Chondrocyte (in vitro differentiated cells): ENCODE measurements at regions not wholly inside any gene's neighbourhood (a gene's known extent, or its start where the extent isn't known, plus 50 kb on each side); places are given as distances from the start of the nearest gene placed in this dataset.

ENCODE experiments used
- DNase-seq: peaks from one replicate; pipeline ENCODE4 v3.0.0; 2021; ENCODE audit warnings: mixed read lengths, low spot score
- H3K27ac Mint-ChIP-seq: one replicate; pipeline ENCODE4 v1.8.0; 2021; ENCODE audit warnings: mild to moderate bottlenecking, moderate library complexity, mixed read lengths; ENCODE audit not compliant: unreplicated experiment
- H3K27me3 Mint-ChIP-seq: 2 replicates; pipeline ENCODE4 v1.8.0; 2021; ENCODE audit warnings: low read depth, mixed read lengths
- H3K36me3 Mint-ChIP-seq: 2 replicates; pipeline ENCODE4 v1.8.0; 2021; ENCODE audit warnings: low read depth, mixed read lengths
- H3K4me1 Mint-ChIP-seq: 2 replicates; pipeline ENCODE4 v1.8.0; 2021; ENCODE audit warnings: low read depth, mild to moderate bottlenecking, mixed read lengths
- H3K4me3 Mint-ChIP-seq: one replicate; pipeline ENCODE4 v1.8.0; 2021; ENCODE audit warnings: mild to moderate bottlenecking, moderate library complexity, mixed read lengths; ENCODE audit not compliant: unreplicated experiment
- H3K9me3 Mint-ChIP-seq: 2 replicates; pipeline ENCODE4 v1.8.0; 2021; ENCODE audit warnings: low read depth, mixed read lengths
- TF ChIP-seq, protein P1 (sequence below): fragments of 200-600 bp; sonication (generic); IDR thresholded peaks from 2 replicates; pipeline ENCODE4 v1.5.0; 2021; ENCODE audit warnings: antibody characterized with exemption, mild to moderate bottlenecking, moderate library complexity

DNA sequence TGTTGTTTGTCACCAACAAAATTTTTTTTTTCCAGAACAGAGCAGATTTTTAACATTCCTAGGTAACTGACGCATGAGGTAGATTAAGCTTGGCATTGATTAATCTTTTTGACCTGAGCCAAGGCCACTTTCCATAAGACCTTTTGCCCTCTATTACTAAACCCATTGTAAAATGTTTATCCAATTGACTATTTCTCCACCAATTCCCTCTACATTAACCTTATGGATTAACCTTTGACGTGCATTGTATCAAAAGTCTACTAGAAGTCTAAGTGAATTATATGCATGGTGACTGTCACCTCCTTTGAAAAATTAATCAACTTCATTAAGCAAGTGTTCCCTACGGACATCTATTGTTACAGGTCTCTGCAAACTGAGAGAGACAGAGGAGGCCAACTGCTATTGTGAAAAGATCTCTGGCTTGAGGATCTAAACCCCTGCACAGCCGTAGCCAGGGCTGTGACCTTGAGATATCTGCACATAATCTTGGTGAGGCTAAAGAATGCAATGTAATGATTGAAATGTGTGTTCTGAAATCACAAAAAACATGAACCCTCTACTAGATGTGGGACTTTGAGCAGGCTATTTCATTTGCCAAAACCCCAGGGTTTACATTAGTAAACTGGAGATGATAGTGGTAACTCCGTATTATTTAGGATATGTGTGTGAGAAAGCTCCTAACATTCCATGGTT is 632.2 kb downstream of the TLR4 start:
- H3K4me3 Mint-ChIP-seq = no peak overlapping the region

GRCh38 chr9:118336943-118337330 is 632.7 kb downstream of the TLR4 start:
- peaks cover 3% of the 10 kb centered on the region for H3K4me1 Mint-ChIP-seq
- peaks cover 2% of the 10 kb centered on the region for H3K9me3 Mint-ChIP-seq
- DNase-seq = no peak
- H3K27me3 Mint-ChIP-seq = peaks cover 2% of the 10 kb centered on the region
- TF ChIP-seq, protein P1, sequence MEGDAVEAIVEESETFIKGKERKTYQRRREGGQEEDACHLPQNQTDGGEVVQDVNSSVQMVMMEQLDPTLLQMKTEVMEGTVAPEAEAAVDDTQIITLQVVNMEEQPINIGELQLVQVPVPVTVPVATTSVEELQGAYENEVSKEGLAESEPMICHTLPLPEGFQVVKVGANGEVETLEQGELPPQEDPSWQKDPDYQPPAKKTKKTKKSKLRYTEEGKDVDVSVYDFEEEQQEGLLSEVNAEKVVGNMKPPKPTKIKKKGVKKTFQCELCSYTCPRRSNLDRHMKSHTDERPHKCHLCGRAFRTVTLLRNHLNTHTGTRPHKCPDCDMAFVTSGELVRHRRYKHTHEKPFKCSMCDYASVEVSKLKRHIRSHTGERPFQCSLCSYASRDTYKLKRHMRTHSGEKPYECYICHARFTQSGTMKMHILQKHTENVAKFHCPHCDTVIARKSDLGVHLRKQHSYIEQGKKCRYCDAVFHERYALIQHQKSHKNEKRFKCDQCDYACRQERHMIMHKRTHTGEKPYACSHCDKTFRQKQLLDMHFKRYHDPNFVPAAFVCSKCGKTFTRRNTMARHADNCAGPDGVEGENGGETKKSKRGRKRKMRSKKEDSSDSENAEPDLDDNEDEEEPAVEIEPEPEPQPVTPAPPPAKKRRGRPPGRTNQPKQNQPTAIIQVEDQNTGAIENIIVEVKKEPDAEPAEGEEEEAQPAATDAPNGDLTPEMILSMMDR = no peak
- H3K4me3 Mint-ChIP-seq = no peak overlapping the region
- H3K36me3 Mint-ChIP-seq = no peaks in the 10 kb centered on the region
- H3K27ac Mint-ChIP-seq = no peak overlapping the region

More for the DNA sequence above, 632.2 kb downstream of the TLR4 start:
- Mint-ChIP-seq H3K4me1 (peaks cover 8% of the 10 kb centered on the region), H3K9me3 (peaks cover 2% of the 10 kb centered on the region), H3K27me3 (peaks cover 2% of the 10 kb centered on the region), H3K36me3 (no peaks in the 10 kb centered on the region), H3K27ac (no peak overlapping the region)
- DNase-seq = no peak
- TF ChIP-seq, protein P1 = no peak

DNA sequence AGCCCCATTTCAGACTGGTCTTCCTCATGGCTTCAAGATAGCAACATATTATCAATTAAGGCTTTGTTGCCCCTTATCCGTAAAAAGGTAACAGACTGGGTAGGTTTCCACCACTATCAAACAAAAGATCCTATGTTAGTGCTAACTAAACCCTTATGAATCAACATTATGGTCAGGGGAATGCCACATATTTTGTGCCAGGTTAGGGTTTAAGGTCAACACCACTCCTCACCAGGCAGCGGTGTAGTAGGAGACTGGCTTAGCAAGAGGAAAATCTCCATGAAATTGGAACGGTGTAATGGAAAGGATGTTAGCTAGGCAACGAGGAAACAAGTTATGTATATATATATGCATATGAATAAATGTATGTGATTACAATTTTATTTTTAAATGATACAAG is 655.8 kb downstream of the TLR4 start:
- H3K27ac Mint-ChIP-seq = no peak overlapping the region
- H3K4me3 Mint-ChIP-seq = no peak overlapping the region
- DNase-seq = no peak
- H3K4me1 Mint-ChIP-seq = peaks cover 8% of the 10 kb centered on the region
- no peaks in the 10 kb centered on the region for H3K9me3 Mint-ChIP-seq
- H3K27me3 Mint-ChIP-seq = peaks cover 4% of the 10 kb centered on the region
- TF ChIP-seq, protein P1 = no peak
- H3K36me3 Mint-ChIP-seq = no peaks in the 10 kb centered on the region

GRCh38 chr9:118362123-118362522 is 657.9 kb downstream of the TLR4 start:
- no peak for DNase-seq
- Mint-ChIP-seq H3K4me3 (no peak overlapping the region), H3K27ac (no peak overlapping the region), H3K36me3 (no peaks in the 10 kb centered on the region), H3K4me1 (peaks cover 8% of the 10 kb centered on the region), H3K27me3 (peaks cover 2% of the 10 kb centered on the region), H3K9me3 (no peaks in the 10 kb centered on the region)
- TF ChIP-seq, protein P1 = no peak

- Mint-ChIP-seq H3K27ac (no peak overlapping the region), H3K36me3 (no peaks in the 10 kb centered on the region), H3K4me3 (no peak overlapping the region), H3K27me3 (peaks cover 2% of the 10 kb centered on the region), H3K9me3 (no peaks in the 10 kb centered on the region), H3K4me1 (peaks cover 8% of the 10 kb centered on the region)
- no peak for DNase-seq
- TF ChIP-seq, protein P1 = no peak
These were observed 658.4 kb downstream of the TLR4 start for GRCh38 chr9:118362596-118362995.
